AG20443 (cell line): ENCODE measurements at regions not wholly inside any gene's neighbourhood (a gene's known extent, or its start where the extent isn't known, plus 50 kb on each side); places are given as distances from the start of the nearest gene placed in this dataset.
"Not testable (repeated sequence)": the region's sequence is repeated elsewhere in the genome, so short reads cannot be mapped to it uniquely, and the experiment has no call there.

Experiments
- DNase-seq: peaks from one replicate; pipeline ENCODE4 v3.0.0; 2012; ENCODE audit warnings: low spot score, mixed read lengths

DNA sequence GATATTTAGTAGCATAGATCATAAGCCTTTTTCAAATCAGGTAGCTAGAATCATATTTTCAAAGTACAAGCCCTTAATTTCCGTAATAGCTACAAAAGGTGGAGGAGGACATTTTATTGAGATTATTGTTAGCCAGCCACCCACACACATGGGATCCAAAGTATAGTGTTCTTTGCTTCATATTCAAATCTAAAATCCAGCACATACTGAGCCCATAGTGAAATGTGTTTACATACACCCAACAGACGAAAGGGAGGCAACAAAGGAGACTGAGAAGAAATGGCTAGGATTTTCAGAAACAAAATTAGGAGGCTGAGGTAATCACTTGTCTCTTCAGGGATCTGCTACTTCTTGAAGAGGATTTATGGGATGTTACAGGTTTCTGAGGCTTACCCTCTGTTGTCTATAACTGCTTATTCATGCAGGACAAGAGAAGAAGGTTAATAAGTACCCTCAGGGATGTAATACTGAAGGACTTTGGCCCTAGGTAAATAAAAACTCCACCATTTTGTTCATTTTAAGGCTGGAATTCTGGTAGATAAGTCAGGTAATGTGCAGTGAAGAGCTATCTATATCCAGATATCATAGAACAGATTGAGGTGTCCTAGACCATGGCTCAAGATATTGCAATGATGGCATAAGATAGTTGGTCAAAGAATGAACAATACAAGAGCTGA lies 182.1 kb downstream of the SPDYE17 start:
- DNase-seq: not testable (repeated sequence)

DNA sequence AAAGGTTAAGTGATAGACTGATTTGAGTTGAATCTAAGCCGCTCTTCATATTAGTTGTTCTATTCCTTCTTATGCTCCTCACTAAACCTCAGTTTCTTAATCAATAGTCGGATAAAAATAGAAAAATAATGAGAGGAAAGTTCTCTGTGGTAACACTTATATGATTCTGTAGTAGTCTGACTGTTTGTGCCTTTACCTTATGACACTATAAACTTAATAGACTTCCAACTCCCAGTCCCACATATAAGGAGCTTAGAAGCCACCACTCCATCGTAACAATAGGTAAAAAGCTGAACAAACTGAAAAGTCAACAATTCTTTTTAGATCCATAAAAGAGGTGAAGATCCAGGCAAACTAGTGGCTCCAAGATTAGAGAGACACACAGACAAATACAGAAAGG lies 192.3 kb downstream of the SPDYE17 start:
- not testable (repeated sequence) for DNase-seq

DNA sequence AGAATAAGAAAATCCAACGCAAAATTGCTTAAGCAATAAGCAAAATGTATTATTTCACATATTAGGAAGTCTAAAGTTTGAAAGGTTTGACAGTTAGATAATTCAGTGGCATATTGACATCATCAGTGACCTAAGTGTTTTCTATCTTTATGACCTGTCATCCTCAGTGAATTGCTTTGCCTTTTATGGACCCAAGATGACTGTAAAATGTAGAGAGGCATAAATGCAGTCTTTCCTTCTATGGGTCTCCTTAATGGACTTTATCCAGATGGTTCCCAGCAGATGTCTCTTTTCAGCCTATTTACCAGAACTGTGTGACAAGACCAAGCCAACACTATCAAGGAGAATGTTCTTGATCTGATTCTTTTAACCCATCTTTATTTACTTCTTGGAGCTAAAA lies 192.9 kb downstream of the SPDYE17 start:
- not testable (repeated sequence) for DNase-seq

DNA sequence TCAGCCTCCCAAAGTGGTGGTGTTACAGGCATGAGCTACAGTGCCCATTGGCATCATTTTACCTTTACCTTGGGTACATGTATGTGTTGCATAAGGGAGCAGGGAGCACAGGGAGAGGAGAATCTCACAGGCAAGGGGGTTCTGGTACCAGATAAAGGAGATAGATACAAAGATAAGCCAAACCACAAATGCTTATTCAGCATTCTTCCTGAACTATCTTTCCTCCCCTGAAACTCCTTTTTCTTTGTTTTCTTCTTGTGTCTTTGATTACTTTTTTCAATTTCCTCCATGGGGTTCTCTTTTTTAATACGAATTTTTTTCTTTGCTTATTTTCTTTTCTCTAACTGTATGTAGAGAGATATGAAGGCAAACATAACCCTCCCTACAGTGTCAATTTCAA lies 193.8 kb downstream of the SPDYE17 start:
- DNase-seq: not testable (repeated sequence)

DNA sequence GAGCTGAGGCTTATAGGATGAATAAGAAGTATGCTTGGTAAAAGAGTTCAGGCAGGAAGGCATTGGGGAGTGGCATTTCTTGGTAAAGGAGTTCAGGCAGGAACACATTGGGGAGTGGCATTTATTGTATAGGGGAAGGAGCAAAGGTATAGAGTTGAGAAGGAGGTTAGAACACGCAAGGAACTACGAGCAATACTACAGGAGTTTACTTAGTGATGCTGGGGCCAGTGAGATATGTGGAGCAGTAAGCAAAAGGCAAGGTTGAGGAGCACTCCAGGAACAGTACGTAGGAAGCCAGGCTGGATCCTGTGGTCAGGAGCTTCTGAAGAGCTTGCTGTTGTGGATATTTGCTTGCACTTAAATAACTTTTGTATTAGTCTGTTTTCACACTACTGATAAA lies 202.2 kb upstream of the POMZP3 start:
- not testable (repeated sequence) for DNase-seq

DNA sequence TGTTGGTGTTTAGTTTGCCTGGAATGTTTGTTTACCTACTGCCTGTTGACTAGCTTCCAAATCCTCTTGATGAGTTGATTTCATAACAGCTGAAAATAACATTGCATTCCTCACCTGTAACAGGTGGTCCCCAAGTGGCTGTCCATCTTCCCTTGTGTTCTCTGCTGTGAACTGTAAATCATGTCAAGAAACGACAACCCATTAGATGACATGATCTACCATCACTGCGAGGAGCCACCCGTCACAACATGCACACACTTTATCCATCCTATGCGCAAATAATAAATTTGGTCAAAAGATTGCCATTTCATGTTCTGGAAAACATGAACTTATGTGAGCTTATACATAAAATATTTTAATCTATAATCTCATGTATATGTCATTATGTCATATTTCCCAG lies 199.1 kb upstream of the POMZP3 start:
- DNase-seq: not testable (repeated sequence)

DNA sequence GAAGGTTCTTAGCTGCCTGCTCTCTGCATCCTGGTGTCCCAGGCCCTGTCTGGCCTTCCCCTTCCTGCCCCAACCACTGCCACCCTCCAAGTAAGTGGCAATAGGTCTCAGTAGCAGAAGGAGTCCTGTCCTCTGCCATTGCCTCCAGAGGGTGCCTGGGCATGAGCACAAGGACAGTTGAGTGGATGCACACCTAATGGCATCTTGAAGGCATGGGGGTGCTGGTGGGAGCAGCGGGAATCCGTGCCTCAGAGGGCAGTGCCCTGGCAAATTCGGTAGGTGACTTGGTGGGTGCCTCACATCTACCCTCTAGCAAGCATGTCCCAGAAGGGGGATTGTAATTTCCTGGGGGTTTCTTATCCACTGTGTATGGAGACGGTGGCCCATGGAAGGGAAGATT lies 182.8 kb upstream of the POMZP3 start:
- not testable (repeated sequence) for DNase-seq

DNA sequence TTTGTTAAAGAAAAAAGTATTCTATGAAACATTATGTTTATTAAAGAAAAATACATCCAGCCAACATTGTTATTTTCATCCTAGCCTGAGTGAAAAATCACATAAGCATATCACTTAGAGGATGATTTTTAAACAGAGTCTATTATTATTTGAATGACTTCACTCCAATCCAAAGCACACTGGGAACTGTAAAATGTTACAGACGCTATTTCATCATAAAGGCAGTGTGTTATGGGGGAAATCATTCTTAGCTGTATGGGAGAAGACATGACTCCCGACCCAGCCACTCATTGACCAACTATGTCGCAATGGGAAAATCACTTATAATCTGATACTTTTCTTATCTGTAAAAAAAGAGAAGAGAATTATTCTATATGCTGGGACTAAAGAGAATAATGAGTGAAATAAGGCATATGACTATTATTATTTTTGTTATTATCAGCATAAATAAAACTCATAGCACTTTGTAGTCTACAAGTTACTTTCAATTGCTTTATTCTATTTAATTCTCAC lies 180.6 kb upstream of the POMZP3 start:
- DNase-seq: not testable (repeated sequence)

DNA sequence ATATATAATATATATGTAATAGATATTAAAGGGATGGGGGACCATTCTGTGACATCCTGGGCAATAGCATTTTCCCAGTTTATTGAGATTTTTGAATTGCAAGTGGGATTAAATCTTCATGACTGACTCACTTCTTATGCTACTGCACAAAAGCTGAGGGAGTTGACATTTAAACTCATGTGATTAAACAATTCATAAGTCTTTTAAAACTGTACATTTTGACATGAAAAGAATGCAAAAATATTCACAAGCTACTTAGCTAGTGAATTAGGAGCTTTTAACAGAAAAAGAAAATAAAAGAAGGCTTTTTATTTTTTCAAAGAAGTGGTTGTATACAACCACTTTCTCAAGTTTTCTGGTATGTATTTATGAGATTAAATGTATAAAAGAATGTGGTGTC lies 179.4 kb upstream of the POMZP3 start:
- not testable (repeated sequence) for DNase-seq

DNA sequence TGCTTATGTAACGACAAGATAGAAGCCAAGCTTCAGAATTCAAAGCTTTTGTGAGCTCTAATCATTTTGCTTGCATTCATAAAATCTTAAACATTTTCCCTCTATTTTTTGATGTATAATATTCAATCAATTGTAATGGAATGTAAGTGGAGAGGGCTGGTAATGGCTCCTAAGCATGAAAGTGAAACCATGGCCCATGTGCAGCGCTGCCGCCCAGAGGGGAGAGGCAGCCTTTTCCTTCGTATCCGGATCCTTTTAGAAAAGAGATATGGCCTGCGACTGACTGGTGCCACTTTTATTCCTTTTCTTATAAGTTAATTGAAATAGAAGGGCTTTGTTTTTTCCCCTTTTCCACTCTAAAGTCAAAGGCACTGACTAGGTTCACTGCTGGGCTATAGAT lies 178.9 kb upstream of the POMZP3 start:
- peak; percentile 5 for DNase-seq

DNA sequence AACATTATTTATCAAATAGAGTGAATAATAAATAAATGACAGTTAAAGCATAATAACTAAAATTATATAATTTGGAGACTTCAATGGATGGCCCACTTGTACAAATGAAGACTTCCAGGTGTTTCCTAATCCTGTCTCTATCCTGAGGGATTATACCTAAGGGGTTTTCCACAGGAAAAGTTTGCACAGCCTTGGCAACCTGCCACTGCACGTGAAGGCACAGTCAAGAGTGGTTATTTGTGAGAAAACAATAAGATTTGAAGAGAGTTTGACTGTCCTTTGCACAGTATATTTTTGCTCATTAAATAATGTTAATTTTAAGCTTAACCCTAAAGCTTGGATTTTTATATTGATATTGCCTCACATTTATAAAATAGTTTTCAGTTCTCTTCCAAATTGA lies 178.2 kb upstream of the POMZP3 start:
- not testable (repeated sequence) for DNase-seq

DNA sequence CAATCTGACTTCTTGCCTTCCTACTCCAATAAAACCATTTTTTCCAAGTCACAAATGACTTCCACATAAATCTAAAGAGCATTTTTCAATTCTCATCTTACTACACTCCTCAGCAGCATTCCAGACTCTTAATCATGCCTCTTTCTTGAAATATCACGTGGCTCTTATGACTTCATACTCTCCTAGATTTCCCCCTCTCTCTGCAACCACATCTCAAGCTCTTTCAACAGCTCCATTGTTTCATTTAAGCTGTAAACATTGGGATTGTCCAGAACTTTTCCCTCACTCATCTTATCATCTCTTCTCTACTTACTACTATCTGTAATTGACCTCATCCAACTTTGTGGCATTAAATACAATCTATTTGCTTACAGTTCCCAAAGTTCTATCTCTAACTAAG lies 170.6 kb upstream of the POMZP3 start:
- not testable (repeated sequence) for DNase-seq

DNA sequence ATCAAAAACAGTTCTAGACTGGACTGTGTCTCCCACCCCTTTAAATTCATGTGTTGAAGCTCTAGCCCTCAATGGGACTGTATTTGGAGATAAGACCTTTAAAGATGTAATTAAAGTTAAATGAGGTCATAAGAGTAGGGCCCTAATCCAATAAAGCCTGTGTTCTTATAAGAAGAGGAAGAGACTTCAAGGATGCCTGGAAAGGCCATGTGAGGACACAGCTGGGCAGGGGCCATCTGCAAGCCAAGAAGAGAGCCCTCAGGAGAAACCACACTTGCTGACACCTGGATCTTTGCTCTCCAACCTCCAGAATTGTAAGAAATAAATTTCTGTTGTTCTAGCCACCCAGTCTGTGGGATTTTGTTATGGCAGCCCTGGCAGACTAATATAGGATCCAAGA lies 153.6 kb upstream of the POMZP3 start:
- DNase-seq: not testable (repeated sequence)

DNA sequence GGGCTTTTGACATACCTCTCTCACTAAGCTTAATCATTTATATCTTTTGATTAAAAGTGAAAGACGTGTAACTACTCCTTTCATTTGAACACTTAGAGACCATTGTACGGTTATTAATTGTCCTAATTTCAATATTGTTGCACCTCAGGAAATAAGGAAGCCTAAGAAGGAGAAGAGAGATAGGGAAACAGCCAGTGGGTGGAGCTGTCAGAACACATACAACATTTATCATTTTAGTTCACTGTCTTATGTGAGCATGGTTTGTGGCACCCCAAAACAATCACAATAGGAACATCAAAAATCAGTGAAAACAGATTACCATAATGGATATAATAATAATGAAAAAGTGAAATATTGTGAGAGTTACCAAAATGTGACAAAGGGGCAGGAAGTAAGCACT lies 147.2 kb upstream of the POMZP3 start:
- not testable (repeated sequence) for DNase-seq

DNA sequence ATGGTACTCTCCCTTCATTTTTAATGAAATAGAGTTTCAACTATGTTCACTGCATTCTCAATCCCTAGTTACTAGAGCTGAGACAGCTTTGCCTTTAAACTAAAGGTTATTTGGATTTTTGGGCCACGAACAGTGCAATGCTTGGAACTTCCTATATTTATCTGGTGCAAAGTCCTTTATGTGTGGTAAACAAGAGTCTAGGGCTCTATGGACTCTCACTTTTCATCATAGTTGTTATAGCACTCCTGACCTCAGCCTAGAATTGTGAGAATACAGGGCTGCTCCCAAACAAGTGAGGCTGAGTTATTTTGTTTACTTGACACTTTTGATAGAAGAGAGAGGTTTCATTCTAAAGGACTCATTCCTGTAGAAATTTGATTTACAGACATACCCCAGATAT lies 144.9 kb upstream of the POMZP3 start:
- DNase-seq: not testable (repeated sequence)

DNA sequence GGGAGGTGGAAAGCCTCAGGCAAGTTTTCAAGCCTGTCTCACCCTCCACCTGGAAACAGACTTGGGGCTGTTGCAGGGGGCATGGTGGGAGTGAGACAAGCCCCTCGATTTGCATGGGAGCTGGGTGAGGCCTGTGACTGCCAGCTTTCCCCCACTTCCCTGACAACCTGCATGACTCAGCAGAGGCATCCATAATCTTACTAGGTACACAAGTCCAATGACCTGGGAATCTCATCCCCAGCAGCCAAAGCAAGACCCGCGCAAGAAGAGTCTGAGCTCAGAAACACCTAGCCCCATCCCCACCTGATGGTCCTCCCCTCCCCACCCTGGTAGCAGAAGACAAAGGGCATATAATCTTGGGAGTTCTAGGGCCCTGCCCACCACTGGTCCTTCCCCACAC lies 136.9 kb upstream of the POMZP3 start:
- DNase-seq: not testable (repeated sequence)

DNA sequence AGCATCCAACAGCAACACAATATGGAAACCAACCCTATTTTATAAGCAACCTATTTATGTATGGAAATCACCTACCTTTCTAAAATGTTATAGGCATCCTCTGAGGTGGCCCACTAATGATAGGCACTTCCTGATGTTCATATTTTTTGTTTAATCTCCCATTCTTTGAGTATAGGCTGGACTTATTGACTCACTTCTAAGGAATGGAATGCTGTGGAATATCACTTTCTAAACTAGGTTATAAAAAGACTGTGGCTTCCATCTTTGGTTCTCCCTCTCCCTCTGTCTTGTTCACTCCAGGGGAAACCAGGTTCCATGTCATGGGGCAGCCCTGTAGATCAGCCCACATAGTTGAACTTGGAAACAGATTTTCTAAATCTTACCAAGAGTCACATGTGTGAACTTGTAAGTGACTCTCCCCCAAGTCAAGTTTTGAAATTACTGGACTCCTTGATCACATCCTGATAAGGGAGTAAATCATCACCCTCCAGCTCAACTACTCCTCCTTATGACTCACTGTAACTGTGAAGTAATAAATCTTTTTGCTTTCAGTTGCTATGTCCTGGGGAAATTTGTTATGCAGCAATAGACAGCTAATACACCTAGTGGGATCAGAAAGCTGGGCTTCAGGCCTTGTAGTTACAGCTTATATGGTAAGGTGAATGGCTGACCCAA lies 133.6 kb upstream of the POMZP3 start:
- not testable (repeated sequence) for DNase-seq

DNA sequence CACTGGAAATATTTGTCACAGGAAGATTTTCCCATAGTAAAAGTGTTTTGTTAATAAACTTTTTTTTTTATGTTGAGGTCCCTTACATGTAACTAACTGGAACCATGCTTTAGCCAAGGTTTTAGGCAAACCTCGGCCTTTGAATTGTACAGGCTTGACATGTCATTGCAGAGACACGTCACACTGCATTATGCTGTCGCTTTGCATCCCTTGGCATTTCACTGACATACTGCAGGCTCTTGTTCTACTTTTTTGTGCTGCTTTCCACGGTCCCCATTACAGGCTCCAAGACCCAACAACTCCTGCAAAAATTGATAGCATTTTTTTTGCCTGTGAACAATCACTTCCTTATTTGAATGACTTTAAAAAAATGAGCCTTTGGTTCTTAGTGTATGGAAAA lies 112.5 kb upstream of the POMZP3 start:
- DNase-seq: not testable (repeated sequence)

DNA sequence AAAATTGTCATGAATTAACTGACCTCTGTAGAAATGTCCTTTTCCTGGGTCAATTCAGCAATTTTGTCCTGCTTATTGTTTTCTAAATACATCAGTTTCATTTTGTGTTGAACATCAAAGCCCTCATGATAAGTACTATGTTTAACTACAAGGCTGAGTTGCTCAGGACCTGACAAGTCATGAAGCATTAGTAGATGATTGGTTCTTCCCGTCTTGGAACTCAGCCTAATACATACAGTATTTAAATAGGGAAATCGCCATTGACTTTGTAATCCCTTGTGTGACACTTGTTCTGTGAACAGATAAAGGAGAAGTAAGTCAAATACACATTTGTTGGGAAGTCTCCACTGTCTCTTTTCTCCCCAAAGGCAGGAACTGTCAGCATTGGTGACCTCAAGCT lies 109.6 kb upstream of the POMZP3 start:
- DNase-seq: not testable (repeated sequence)

DNA sequence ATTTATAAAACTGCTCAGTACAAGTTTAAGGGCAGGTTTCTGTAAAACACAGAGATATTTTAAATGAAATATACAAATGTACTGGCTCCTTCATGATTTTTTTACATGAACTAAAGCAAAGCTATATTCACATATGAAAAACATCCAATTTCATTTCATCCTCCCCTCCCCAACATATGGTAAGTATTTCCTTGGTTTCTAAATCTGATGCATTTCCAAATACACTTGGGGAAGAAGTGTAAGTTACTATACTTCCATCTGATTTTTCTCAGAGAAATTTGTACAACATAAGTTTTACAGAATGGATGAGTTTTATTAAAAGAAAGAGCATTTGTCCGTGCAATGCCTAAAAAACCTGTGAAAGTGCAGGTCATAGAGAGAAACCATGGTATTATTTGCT lies 109.0 kb upstream of the POMZP3 start:
- DNase-seq: not testable (repeated sequence)

DNA sequence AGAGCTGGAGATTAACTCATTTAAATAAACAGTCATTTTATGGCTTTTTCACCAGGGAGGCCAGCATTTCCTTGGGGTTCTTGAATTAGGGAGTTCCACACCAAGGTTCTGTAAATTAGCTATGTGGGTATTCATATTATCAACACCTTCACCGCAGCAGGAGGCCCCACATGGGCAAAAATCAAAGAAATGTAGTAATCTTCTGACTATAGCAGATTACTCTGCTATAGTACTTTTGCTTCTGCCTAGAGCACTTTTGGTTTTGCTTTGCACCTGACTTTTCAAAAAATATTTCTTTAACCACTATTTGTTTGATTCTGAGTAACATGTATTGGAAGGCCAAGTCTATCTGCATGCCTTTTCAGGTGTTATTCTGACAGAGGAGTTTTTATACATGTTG lies 108.6 kb upstream of the POMZP3 start:
- DNase-seq: not testable (repeated sequence)

DNA sequence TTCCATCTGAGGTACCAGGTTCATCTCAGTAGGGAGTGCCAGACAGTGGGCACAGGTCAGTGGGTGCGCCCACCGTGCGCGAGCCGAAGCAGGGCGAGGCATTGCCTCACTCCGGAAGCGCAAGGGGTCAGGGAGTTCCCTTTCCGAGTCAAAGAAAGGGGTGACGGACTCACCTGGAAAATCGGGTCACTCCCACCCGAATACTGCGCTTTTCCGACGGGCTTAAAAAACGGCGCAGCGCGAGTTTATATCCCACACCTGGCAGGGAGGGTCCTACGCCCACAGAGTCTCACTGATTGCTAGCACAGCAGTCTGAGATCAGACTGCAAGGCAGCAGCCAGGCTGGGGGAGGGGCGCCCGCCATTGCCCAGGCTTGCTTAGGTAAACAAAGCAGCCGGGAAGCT lies 101.5 kb upstream of the POMZP3 start:
- not testable (repeated sequence) for DNase-seq

DNA sequence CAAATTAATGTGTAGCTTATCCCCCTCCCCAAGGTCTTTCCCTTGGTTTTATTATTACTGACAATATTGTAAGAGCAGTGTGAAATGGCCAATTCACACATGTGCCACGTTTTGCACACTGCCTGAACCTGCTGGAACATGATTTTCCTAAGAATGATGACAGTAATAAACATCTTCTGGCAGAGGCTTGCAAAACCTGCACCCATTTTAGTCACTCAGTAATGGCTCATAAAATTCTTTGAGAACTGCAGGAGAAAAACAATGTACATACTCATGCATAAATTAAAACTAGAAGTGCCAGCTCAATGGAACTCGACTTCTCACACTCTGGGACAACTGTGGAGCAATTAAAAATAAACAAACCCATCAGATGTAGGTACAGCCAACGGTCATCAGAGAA lies 96.8 kb upstream of the POMZP3 start:
- not testable (repeated sequence) for DNase-seq
